CMK (cell line): ENCODE measurements at regions not wholly inside any gene's neighbourhood (a gene's known extent, or its start where the extent isn't known, plus 50 kb on each side); places are given as distances from the start of the nearest gene placed in this dataset.
"Not testable (repeated sequence)": the region's sequence is repeated elsewhere in the genome, so short reads cannot be mapped to it uniquely, and the experiment has no call there.

Experiments used
- DNase-seq: peaks from one replicate; pipeline ENCODE4 v3.0.0-alpha.2; 2010; ENCODE audit warnings: low read depth

GRCh38 chr1:157460381-157460780 lies 91.9 kb downstream of the FCRL5 start:
- DNase-seq: no peak

GRCh38 chr1:157457279-157457678 lies 95.0 kb downstream of the FCRL5 start:
- no peak for DNase-seq

DNA sequence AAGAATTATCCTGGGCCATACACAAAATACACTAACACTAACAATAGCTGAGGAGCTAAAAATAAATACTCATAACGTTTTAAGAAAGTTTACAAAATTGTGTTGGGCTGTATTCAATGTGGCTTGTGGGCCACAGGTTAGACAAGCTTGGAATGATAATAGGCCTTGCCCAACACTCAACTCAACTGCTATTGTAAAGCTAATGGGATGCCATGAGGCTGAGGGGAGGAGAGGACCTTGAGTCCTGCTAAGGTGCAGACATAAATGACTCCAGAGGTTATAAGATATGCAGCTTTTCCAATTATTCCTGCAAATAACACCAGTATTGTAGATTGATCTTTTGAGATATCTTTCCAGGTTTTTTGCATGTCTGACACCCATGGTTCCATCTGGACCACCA lies 97.0 kb downstream of the FCRL5 start:
- no peak for DNase-seq

DNA sequence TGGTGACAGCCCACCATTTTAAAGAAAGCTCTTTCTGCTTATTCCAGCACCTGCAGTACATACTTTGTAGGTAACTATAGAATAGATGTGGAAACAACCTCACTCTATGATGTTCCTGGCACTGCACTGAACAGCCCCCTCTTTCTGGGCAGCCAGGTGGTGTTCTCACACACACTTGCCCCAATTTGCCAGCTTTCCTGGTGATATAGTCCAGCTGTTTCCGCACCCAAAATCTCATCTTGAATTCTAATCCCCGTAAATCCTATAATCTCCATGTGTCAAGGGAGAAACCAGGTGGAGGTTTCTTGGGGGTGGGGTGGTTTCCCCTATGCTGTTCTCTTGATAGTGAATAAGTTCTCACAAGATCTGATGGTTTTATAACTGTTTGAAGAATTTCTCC lies 102.2 kb downstream of the FCRL5 start:
- DNase-seq: no peak

DNA sequence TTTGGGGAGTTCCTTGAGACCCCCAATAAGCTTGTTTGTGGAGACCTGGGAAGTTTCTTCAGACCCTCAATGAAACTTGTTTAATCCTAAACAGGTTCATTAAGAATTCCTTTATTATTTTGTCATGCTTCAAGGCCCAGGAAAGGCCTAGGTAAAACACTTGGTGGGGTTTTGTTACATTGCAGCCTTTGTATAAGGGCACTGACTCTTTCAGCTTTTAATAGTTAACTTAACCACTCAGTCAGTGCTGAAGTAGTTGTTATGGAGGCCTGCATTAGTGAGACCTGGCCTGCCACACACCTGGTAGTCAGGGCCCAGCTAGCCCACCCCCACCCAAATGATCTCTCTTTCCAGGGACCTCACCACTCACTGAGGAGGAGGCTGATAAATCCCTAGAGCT lies 103.7 kb downstream of the FCRL5 start:
- DNase-seq: no peak

GRCh38 chr1:157446356-157446755 lies 106.0 kb downstream of the FCRL5 start:
- not testable (repeated sequence) for DNase-seq

- DNase-seq: not testable (repeated sequence)
These were observed 106.6 kb downstream of the FCRL5 start for GRCh38 chr1:157445616-157446140.

DNA sequence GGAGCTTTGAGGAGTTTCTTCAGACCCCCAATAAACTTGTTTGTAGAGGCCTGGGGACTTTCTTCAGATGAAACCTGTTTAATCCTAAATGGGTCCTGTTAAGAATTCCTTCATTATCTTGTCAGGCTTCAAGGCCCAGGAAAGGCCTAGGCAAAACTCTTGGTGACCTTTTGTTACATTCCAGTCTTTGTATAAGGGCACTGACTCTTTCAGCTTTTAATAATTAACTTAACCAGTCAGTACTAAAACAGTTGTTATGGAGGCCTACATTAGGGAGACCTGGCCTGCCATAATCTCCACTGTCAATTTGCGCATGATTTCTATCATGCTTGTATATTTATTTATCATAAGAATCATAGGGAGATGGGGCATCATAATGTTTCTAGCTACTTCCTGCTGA lies 110.2 kb downstream of the FCRL5 start:
- no peak for DNase-seq

- no peak for DNase-seq
These were observed 112.9 kb downstream of the FCRL5 start for GRCh38 chr1:157439302-157439954.

DNA sequence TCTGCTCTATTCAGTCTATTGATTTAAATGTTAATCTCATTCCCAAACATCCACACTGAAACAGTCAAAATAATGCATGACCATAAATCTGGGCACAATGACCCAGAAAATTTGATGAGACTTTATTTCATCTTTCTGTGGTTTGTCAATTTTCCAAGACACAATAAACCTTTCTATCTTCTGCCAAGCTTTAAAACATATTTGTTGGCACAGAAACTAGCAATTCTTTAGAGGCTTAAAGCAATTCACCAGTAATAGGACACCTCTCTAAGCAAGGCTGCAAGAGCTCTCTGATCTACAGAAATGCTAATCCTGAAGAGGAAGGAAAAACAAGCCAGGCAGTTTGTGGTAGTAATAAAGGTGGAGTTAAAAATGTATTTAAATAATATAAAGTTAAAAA lies 113.7 kb downstream of the FCRL5 start:
- DNase-seq: no peak

GRCh38 chr1:157438146-157438545 lies 114.2 kb downstream of the FCRL5 start:
- no peak for DNase-seq

DNA sequence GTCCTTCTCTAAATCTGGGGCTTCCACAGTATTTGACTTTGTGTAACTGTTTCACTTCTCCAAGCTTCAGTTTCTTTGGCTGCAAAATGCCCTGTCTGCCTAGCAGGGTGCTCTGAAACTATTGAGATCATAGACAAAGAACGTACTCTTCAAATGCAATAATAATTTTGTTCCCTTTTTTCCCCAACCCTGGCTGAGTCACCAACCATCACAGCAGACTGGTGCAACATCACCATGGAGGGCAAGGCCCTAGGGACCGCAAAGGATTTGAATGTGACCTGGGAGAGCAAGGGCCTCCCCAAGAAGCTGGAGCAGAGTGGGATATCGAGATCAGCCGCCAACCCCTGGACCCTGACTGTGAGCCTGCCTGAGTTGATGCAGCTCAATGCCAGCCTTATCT lies 115.0 kb downstream of the FCRL5 start:
- no peak for DNase-seq

DNA sequence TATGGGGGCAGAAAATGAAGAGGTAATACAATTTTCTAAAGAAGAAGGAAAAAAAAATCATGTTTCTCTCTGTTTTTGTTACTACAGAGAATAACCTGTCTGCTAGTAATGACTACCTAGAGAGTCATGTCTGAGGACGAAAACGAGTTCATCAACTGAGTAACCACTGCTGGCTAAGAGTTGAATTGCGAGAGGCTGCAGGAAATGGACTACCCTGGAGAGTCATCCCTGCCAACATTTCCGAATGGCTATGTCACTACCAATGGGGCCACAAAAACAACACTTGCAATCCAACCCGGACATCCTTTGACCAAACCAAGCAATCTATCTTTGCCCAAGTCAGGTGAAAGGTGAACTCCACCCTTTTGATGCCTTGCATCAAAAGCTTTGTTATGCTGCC lies 120.6 kb downstream of the FCRL5 start:
- no peak for DNase-seq

DNA sequence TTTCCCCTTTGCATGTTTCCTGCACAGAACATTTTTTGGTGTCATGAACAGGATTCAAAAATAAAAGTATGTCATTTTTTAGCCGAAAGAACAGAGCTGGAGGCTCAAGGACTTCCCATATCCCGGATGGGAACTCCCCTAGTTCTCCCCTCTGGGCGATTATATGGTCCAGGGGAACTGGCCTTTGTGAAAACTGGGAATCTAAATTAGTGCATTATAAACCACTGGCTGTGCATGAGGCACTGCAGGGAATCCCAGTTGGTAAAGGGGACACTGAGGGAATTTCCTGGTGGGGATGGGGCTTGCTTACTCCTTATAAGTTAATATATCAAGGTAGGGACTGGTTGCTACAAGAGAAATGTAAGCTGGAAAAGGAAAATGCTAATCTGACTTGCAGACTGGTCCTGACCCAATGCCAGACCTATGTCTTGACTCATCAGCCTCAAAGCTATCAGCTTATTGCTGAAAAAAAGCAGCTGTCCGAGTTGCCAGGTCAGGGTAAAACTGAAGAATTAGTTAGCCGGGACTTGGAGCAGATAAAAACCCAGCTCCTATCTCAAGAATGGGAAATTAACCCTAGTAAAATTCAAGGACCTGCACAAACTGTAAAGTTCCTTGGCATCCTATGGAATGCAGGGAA lies 122.6 kb downstream of the FCRL5 start:
- DNase-seq: no peak

- DNase-seq: not testable (repeated sequence)
These were observed 128.6 kb downstream of the FCRL5 start for GRCh38 chr1:157423764-157424163.

DNA sequence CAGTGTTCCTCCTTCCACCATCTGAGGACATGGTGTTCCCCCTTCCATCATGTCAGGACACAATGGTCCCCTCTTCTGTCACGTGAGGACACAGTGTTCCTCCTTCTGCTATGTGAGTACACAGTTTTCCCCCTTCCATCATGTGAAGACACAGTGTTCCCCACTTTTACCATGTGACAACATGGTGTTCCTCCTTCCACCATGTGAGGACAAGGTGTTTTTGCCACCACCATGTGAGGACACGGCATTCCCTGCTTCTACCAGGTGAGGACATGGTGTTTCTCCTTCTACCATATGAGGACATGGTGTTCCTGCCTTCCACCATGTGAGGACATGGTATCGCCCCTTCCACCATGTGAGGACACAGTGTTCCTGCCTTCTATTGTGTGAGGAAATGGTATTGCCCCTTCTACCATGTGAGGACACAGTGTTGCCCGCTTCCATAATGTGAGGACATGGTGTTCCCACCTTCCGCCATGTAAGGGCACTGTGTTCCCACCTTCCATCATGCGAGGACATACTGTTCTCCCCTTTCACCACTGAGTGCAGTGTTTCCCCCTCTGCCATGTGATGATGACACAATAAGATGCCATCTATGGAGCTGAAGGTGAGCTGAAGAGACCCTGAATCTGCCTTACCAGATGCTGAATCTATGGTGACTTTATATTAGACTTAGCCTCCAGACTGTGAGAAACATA lies 132.3 kb downstream of the FCRL5 start:
- DNase-seq: no peak

- no peak for DNase-seq
These were observed 133.7 kb downstream of the FCRL5 start for GRCh38 chr1:157418659-157419058.

DNA sequence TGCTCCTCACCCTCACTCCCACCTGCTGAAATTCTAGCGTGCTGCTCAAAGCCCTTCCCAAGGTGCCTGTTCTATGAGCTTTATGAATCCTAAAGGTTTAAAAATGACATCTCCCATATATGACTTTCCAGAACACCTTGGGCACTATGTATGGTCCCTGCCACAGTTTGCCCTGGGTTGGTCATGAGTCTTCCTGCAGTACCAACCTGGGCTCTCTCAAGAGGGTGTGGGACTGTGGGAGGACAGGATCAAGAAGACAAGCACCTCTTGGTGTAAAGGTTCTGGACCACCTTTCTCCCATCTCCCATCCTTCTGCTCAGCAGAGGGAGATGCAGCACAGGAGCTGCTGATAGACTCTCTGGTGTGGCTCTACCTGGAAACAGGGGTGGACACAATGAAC lies 134.1 kb downstream of the FCRL5 start:
- no peak for DNase-seq

GRCh38 chr1:157415661-157416060 lies 136.7 kb downstream of the FCRL5 start:
- no peak for DNase-seq

- DNase-seq: no peak
These were observed 140.0 kb downstream of the FCRL5 start for GRCh38 chr1:157412308-157412707.

DNA sequence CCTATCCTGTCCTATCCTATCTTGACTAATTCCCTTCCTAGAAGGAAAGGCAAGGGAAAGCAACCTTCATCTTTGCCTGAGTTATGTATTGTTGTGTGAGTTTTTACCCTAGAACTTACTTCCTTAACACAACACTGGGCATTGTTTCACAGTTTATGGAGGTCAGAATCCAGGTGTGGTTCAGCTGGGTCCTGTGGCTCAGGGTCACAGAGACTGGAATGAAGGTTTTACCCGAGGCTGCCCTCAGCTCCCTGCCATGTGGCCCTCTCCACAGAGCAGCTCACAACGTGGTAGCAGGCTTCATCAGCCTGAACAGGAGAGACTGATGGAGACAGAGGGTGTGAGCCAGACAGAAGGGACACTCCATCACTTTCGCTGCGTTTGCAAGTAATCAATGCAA lies 140.5 kb downstream of the FCRL5 start:
- DNase-seq: no peak

DNA sequence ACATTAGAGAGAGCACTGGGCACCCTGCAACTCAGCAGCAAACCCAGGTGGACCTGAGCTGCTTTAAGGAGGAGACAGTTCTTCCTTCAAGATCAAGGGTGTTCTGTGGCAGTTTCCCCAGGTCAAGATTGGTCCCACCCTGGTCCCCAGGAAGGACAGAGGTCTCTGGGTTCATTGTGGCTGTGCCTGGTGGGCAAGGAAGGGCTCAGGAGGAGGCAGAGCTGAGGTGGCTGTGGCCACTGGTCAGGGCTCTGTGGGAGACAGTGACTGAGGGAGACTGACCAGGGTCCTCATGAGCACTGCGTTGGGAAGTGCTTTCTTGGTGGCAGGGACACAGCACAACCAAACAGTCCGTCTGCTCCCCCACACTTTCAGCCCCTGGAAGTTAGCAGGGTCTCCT lies 141.3 kb downstream of the FCRL5 start:
- DNase-seq: no peak

GRCh38 chr1:157410457-157410856 lies 141.9 kb downstream of the FCRL5 start:
- DNase-seq: no peak
